ENCODE measurements at regions not wholly inside any gene's neighbourhood (a gene's known extent, or its start where the extent isn't known, plus 50 kb on each side); places are given as distances from the start of the nearest gene placed in this dataset.
"Not testable (repeated sequence)": the region's sequence is repeated elsewhere in the genome, so short reads cannot be mapped to it uniquely, and the experiment has no call there.

- not testable (repeated sequence) for H3K36me3 ChIP-seq (ENCODE audit: insufficient read depth, low read length); H3K4me1 ChIP-seq (ENCODE audit: insufficient read depth, low read length); H2AFZ ChIP-seq (ENCODE audit: low read depth, low read length); H3K27me3 ChIP-seq (ENCODE audit: insufficient read depth, low read length); H3K4me3 ChIP-seq (ENCODE audit: low read length); H3K9me3 ChIP-seq (ENCODE audit: low read length)
Measured at GRCh38 chr11:129572667-129573066, 197.0 kb downstream of the BARX2 start.

GRCh38 chr11:129573161-129573560 lies 197.5 kb downstream of the BARX2 start:
- Histone ChIP-seq H3K4me3 (ENCODE audit: low read length) (no peak overlapping the region), H3K27me3 (ENCODE audit: insufficient read depth, low read length) (peaks cover 2% of the 10 kb centered on the region), H3K9me3 (ENCODE audit: low read length) (no peaks in the 10 kb centered on the region), H3K4me1 (ENCODE audit: insufficient read depth, low read length) (no peaks in the 10 kb centered on the region), H2AFZ (ENCODE audit: low read depth, low read length) (no peak overlapping the region), H3K36me3 (ENCODE audit: insufficient read depth, low read length) (no peaks in the 10 kb centered on the region)

- H2AFZ ChIP-seq (ENCODE audit: low read depth, low read length), result no peak overlapping the region
- no peaks in the 10 kb centered on the region for H3K36me3 ChIP-seq (ENCODE audit: insufficient read depth, low read length)
- peaks cover 2% of the 10 kb centered on the region for H3K27me3 ChIP-seq (ENCODE audit: insufficient read depth, low read length)
- H3K4me1 ChIP-seq (ENCODE audit: insufficient read depth, low read length), result no peaks in the 10 kb centered on the region
- H3K4me3 ChIP-seq (ENCODE audit: low read length), result no peak overlapping the region
- no peaks in the 10 kb centered on the region for H3K9me3 ChIP-seq (ENCODE audit: low read length)
Measured at GRCh38 chr11:129574431-129574830, 198.8 kb downstream of the BARX2 start.

- no peaks in the 10 kb centered on the region for H3K9me3 ChIP-seq (ENCODE audit: low read length)
- H3K4me1 ChIP-seq (ENCODE audit: insufficient read depth, low read length), result no peaks in the 10 kb centered on the region
- H3K36me3 ChIP-seq (ENCODE audit: insufficient read depth, low read length), result no peaks in the 10 kb centered on the region
- H3K4me3 ChIP-seq (ENCODE audit: low read length), result no peak overlapping the region
- peaks cover 2% of the 10 kb centered on the region for H3K27me3 ChIP-seq (ENCODE audit: insufficient read depth, low read length)
- no peak overlapping the region for H2AFZ ChIP-seq (ENCODE audit: low read depth, low read length)
Measured at GRCh38 chr11:129576652-129577051, 201.0 kb downstream of the BARX2 start.

GRCh38 chr11:129578006-129578405 lies 202.4 kb downstream of the BARX2 start:
- Histone ChIP-seq H3K4me3 (ENCODE audit: low read length) (no peak overlapping the region), H3K9me3 (ENCODE audit: low read length) (no peaks in the 10 kb centered on the region), H3K36me3 (ENCODE audit: insufficient read depth, low read length) (no peaks in the 10 kb centered on the region), H3K27me3 (ENCODE audit: insufficient read depth, low read length) (peaks cover 2% of the 10 kb centered on the region), H3K4me1 (ENCODE audit: insufficient read depth, low read length) (no peaks in the 10 kb centered on the region), H2AFZ (ENCODE audit: low read depth, low read length) (no peak overlapping the region)

- H2AFZ ChIP-seq (ENCODE audit: low read depth, low read length), result no peak overlapping the region
- H3K36me3 ChIP-seq (ENCODE audit: insufficient read depth, low read length), result no peaks in the 10 kb centered on the region
- H3K9me3 ChIP-seq (ENCODE audit: low read length), result no peaks in the 10 kb centered on the region
- H3K4me1 ChIP-seq (ENCODE audit: insufficient read depth, low read length), result no peaks in the 10 kb centered on the region
- H3K4me3 ChIP-seq (ENCODE audit: low read length), result no peak overlapping the region
- H3K27me3 ChIP-seq (ENCODE audit: insufficient read depth, low read length), result peaks cover 2% of the 10 kb centered on the region
Measured at GRCh38 chr11:129580278-129580677, 204.6 kb downstream of the BARX2 start.

- Histone ChIP-seq H3K4me3 (ENCODE audit: low read length) (no peak overlapping the region), H3K9me3 (ENCODE audit: low read length) (no peaks in the 10 kb centered on the region), H3K36me3 (ENCODE audit: insufficient read depth, low read length) (no peaks in the 10 kb centered on the region), H3K27me3 (ENCODE audit: insufficient read depth, low read length) (no peaks in the 10 kb centered on the region), H3K4me1 (ENCODE audit: insufficient read depth, low read length) (no peaks in the 10 kb centered on the region), H2AFZ (ENCODE audit: low read depth, low read length) (no peak overlapping the region)
Measured at GRCh38 chr11:129584316-129584715, 208.7 kb downstream of the BARX2 start.

- H2AFZ ChIP-seq (ENCODE audit: low read depth, low read length), result no peak overlapping the region
- H3K9me3 ChIP-seq (ENCODE audit: low read length), result no peaks in the 10 kb centered on the region
- H3K4me1 ChIP-seq (ENCODE audit: insufficient read depth, low read length), result no peaks in the 10 kb centered on the region
- H3K27me3 ChIP-seq (ENCODE audit: insufficient read depth, low read length), result no peaks in the 10 kb centered on the region
- no peaks in the 10 kb centered on the region for H3K36me3 ChIP-seq (ENCODE audit: insufficient read depth, low read length)
- H3K4me3 ChIP-seq (ENCODE audit: low read length), result no peak overlapping the region
Measured at GRCh38 chr11:129589190-129589860, 213.7 kb downstream of the BARX2 start.

GRCh38 chr11:129590030-129590752 lies 214.5 kb downstream of the BARX2 start:
- Histone ChIP-seq H3K36me3 (ENCODE audit: insufficient read depth, low read length) (no peaks in the 10 kb centered on the region), H3K9me3 (ENCODE audit: low read length) (no peaks in the 10 kb centered on the region), H3K4me3 (ENCODE audit: low read length) (no peak overlapping the region), H3K27me3 (ENCODE audit: insufficient read depth, low read length) (no peaks in the 10 kb centered on the region), H3K4me1 (ENCODE audit: insufficient read depth, low read length) (no peaks in the 10 kb centered on the region), H2AFZ (ENCODE audit: low read depth, low read length) (no peak overlapping the region)

- Histone ChIP-seq H2AFZ (ENCODE audit: low read depth, low read length) (no peak overlapping the region), H3K4me3 (ENCODE audit: low read length) (no peak overlapping the region), H3K4me1 (ENCODE audit: insufficient read depth, low read length) (no peaks in the 10 kb centered on the region)
Measured at GRCh38 chr11:129590753-129591475, 215.3 kb downstream of the BARX2 start.

GRCh38 chr11:129591527-129591926 lies 215.9 kb downstream of the BARX2 start:
- Histone ChIP-seq H2AFZ (ENCODE audit: low read depth, low read length) (no peak overlapping the region), H3K4me1 (ENCODE audit: insufficient read depth, low read length) (no peaks in the 10 kb centered on the region), H3K36me3 (ENCODE audit: insufficient read depth, low read length) (no peaks in the 10 kb centered on the region), H3K9me3 (ENCODE audit: low read length) (no peaks in the 10 kb centered on the region), H3K4me3 (ENCODE audit: low read length) (no peak overlapping the region), H3K27me3 (ENCODE audit: insufficient read depth, low read length) (no peaks in the 10 kb centered on the region)

More at GRCh38 chr11:129590753-129591475, 215.3 kb downstream of the BARX2 start:
- H3K9me3 ChIP-seq (ENCODE audit: low read length), result no peaks in the 10 kb centered on the region
- H3K27me3 ChIP-seq (ENCODE audit: insufficient read depth, low read length), result no peaks in the 10 kb centered on the region
- no peaks in the 10 kb centered on the region for H3K36me3 ChIP-seq (ENCODE audit: insufficient read depth, low read length)

GRCh38 chr11:129592191-129592590 lies 216.5 kb downstream of the BARX2 start:
- no peaks in the 10 kb centered on the region for H3K4me1 ChIP-seq (ENCODE audit: insufficient read depth, low read length)
- H3K27me3 ChIP-seq (ENCODE audit: insufficient read depth, low read length), result no peaks in the 10 kb centered on the region
- H3K9me3 ChIP-seq (ENCODE audit: low read length), result no peaks in the 10 kb centered on the region
- no peak overlapping the region for H3K4me3 ChIP-seq (ENCODE audit: low read length)
- no peaks in the 10 kb centered on the region for H3K36me3 ChIP-seq (ENCODE audit: insufficient read depth, low read length)
- H2AFZ ChIP-seq (ENCODE audit: low read depth, low read length), result no peak overlapping the region

- H3K4me1 ChIP-seq (ENCODE audit: insufficient read depth, low read length), result no peaks in the 10 kb centered on the region
- H3K9me3 ChIP-seq (ENCODE audit: low read length), result no peaks in the 10 kb centered on the region
- H3K27me3 ChIP-seq (ENCODE audit: insufficient read depth, low read length), result no peaks in the 10 kb centered on the region
- H3K4me3 ChIP-seq (ENCODE audit: low read length), result no peak overlapping the region
- no peak overlapping the region for H2AFZ ChIP-seq (ENCODE audit: low read depth, low read length)
- no peaks in the 10 kb centered on the region for H3K36me3 ChIP-seq (ENCODE audit: insufficient read depth, low read length)
Measured at GRCh38 chr11:129593098-129593497, 217.4 kb downstream of the BARX2 start.

Measured in neuron (in vitro differentiated cells).